SK-N-SH (cell line): ENCODE measurements at regions not wholly inside any gene's neighbourhood (a gene's known extent, or its start where the extent isn't known, plus 50 kb on each side); places are given as distances from the start of the nearest gene placed in this dataset.

Experiments used
- ELF1 ChIP-seq: IDR thresholded peaks from 2 replicates; pipeline ENCODE4 v1.4.0; 2012
- EP300 ChIP-seq, 2 experiments: IDR thresholded peaks; 2 replicates each; pipeline versions ENCODE4 v1.4.0 to v1.6.1; 2012; ENCODE audit warnings: borderline replicate concordance in 1 of 2, low read depth in 1 of 2, low read length in 1 of 2
- GABPA ChIP-seq: IDR thresholded peaks from 2 replicates; pipeline ENCODE4 v1.4.0; 2012; ENCODE audit warnings: low read depth, mild to moderate bottlenecking
- JUND ChIP-seq: IDR thresholded peaks from 2 replicates; pipeline ENCODE4 v1.4.0; 2012
- MXI1 ChIP-seq: IDR thresholded peaks from 2 replicates; pipeline ENCODE4 v1.6.1; 2012; ENCODE audit warnings: mild to moderate bottlenecking, low read depth, low read length, improper control_type of control experiment
- NFIC ChIP-seq: IDR thresholded peaks from 2 replicates; pipeline ENCODE4 v1.4.0; 2012; ENCODE audit warnings: borderline replicate concordance
- POLR2AphosphoS5 ChIP-seq: IDR thresholded peaks from 2 replicates; pipeline ENCODE4 v1.6.1; 2012; ENCODE audit warnings: low read depth, low read length
- RAD21 ChIP-seq: IDR thresholded peaks from 2 replicates; pipeline ENCODE4 v1.6.1; 2012; ENCODE audit warnings: mild to moderate bottlenecking, low read length
- RFX5 ChIP-seq: IDR thresholded peaks from 2 replicates; pipeline ENCODE4 v1.6.1; 2012; ENCODE audit warnings: mild to moderate bottlenecking, improper control_type of control experiment, low read length
- SIN3A ChIP-seq: IDR thresholded peaks from 2 replicates; pipeline ENCODE4 v1.6.1; 2012; ENCODE audit warnings: low read depth, mild to moderate bottlenecking, low read length, moderate library complexity, borderline replicate concordance
- SMC3 ChIP-seq: IDR thresholded peaks from 2 replicates; pipeline ENCODE4 v1.6.1; 2012; ENCODE audit warnings: low read depth, low read length, improper control_type of control experiment
- TF ChIP-seq, protein P1 (sequence below): fragments of 200-600 bp; sonication (generic); IDR thresholded peaks from 2 replicates; pipeline ENCODE4 v1.6.1; 2017; ENCODE audit warnings: antibody characterized with exemption, mild to moderate bottlenecking, moderate library complexity
- TF ChIP-seq, protein P2 (sequence below): IDR thresholded peaks from 2 replicates; pipeline ENCODE4 v1.4.0; 2012; ENCODE audit warnings: low read depth, borderline replicate concordance

DNA sequence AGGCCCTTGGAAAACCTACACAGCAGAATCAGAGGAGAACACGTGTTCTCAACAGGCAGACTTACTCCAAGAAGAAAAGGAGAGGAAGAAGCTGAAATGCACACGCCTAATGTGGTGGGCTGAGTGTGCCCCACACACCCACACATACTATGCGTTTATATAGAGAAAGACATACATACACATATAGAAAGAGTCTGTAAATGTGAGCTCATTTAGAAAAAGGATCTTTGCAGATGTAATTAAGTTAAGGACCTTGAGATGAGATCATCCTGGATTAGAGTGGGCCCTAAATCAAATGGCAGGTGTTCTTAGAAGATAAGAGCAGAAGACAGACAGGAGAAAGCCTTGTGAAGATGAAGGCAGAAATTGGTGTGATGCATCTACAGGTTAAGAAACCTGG, 87.2 kb upstream of the KLF3 start:
- TF ChIP-seq POLR2AphosphoS5 (no peak), EP300 (IDR thresholded peaks at IDR 0.05; ENCODE audit: borderline replicate concordance in 1 of 2, low read depth in 1 of 2, low read length in 1 of 2) (no peak), RAD21 (no peak), JUND (no peak), ELF1 (no peak), MXI1 (no peak), GABPA (no peak), RFX5 (no peak), NFIC (no peak), SIN3A (no peak), SMC3 (no peak)
- TF ChIP-seq, protein P1, sequence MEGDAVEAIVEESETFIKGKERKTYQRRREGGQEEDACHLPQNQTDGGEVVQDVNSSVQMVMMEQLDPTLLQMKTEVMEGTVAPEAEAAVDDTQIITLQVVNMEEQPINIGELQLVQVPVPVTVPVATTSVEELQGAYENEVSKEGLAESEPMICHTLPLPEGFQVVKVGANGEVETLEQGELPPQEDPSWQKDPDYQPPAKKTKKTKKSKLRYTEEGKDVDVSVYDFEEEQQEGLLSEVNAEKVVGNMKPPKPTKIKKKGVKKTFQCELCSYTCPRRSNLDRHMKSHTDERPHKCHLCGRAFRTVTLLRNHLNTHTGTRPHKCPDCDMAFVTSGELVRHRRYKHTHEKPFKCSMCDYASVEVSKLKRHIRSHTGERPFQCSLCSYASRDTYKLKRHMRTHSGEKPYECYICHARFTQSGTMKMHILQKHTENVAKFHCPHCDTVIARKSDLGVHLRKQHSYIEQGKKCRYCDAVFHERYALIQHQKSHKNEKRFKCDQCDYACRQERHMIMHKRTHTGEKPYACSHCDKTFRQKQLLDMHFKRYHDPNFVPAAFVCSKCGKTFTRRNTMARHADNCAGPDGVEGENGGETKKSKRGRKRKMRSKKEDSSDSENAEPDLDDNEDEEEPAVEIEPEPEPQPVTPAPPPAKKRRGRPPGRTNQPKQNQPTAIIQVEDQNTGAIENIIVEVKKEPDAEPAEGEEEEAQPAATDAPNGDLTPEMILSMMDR = no peak
- TF ChIP-seq, protein P2, sequence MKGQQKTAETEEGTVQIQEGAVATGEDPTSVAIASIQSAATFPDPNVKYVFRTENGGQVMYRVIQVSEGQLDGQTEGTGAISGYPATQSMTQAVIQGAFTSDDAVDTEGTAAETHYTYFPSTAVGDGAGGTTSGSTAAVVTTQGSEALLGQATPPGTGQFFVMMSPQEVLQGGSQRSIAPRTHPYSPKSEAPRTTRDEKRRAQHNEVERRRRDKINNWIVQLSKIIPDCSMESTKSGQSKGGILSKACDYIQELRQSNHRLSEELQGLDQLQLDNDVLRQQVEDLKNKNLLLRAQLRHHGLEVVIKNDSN = no peak
